Lower lobe of right lung (tissue), 2 donors: ENCODE measurements at regions not wholly inside any gene's neighbourhood (a gene's known extent, or its start where the extent isn't known, plus 50 kb on each side); places are given as distances from the start of the nearest gene placed in this dataset.

Experiments
- ATAC-seq, 2 donors: fragments of 200-7000 bp; cut with Tn5 transposase; one replicate each; pipeline ENCODE4 v1.9.1; 2020 to 2022; ENCODE audit warnings: mild to moderate bottlenecking in 2 of 2, moderate library complexity in 2 of 2
- DNase-seq: peaks from one replicate; pipeline ENCODE4 v3.0.0-alpha.2; 2020
- H3K27ac ChIP-seq: fragments of 200-600 bp; one replicate; pipeline ENCODE4 v1.8.0; 2022
- H3K27me3 ChIP-seq: fragments of 200-600 bp; one replicate; pipeline ENCODE4 v1.8.0; 2022; ENCODE audit warnings: low read depth
- H3K36me3 ChIP-seq: fragments of 200-600 bp; one replicate; pipeline ENCODE4 v1.8.0; 2022; ENCODE audit warnings: mild to moderate bottlenecking
- H3K4me1 ChIP-seq: fragments of 200-600 bp; one replicate; pipeline ENCODE4 v1.8.0; 2022
- H3K4me3 ChIP-seq: fragments of 200-600 bp; one replicate; pipeline ENCODE4 v1.8.0; 2022; ENCODE audit warnings: mild to moderate bottlenecking
- H3K9me3 ChIP-seq: fragments of 200-600 bp; one replicate; pipeline ENCODE4 v1.8.0; 2022
- intact Hi-C: fragments of 100-400 bp; cut with DNase I; formaldehyde crosslinking; loops from one replicate; pipeline ENCODE4 v1.11.0; 2022
- TF ChIP-seq, protein P1 (sequence below): fragments of 200-600 bp; IDR thresholded peaks from one replicate; pipeline ENCODE4 v1.8.0; 2022; ENCODE audit warnings: antibody characterized with exemption, mild to moderate bottlenecking
- donor health status: DM: no; HTN: yes; CAD: no; lungs with severe emphysema.

DNA sequence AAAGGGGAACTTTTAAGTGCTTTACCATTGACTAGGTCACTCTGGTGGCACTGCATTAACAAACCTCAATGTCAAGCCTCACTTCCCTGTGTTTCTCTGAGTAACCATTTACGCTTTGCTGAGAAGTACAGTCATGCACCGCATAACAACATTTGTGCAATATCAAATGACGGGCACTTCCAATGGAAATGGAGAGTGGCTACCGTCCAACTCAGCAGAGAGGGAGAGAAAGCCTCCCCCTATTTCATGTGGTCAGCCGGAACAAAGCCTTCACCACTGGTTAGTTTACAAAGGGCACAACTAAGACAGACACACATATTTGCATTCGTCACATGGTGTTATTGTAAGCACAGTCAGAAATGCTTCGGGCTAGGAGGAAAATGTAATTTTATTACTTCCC is 117.3 kb downstream of the RASSF10 start:
- no peaks in the 10 kb centered on the region for H3K9me3 ChIP-seq
- H3K4me3 ChIP-seq, result no peak overlapping the region
- no peaks in the 10 kb centered on the region for H3K36me3 ChIP-seq
- TF ChIP-seq, protein P1, sequence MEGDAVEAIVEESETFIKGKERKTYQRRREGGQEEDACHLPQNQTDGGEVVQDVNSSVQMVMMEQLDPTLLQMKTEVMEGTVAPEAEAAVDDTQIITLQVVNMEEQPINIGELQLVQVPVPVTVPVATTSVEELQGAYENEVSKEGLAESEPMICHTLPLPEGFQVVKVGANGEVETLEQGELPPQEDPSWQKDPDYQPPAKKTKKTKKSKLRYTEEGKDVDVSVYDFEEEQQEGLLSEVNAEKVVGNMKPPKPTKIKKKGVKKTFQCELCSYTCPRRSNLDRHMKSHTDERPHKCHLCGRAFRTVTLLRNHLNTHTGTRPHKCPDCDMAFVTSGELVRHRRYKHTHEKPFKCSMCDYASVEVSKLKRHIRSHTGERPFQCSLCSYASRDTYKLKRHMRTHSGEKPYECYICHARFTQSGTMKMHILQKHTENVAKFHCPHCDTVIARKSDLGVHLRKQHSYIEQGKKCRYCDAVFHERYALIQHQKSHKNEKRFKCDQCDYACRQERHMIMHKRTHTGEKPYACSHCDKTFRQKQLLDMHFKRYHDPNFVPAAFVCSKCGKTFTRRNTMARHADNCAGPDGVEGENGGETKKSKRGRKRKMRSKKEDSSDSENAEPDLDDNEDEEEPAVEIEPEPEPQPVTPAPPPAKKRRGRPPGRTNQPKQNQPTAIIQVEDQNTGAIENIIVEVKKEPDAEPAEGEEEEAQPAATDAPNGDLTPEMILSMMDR, result no peak
- H3K27ac ChIP-seq, result peak overlapping the region; percentile 49
- intact Hi-C loops, result no loop called here
- no peaks in the 10 kb centered on the region for H3K4me1 ChIP-seq
- H3K27me3 ChIP-seq, result no peaks in the 10 kb centered on the region
- ATAC-seq, result peak; percentile 67 to 85
- DNase-seq, result no peak

DNA sequence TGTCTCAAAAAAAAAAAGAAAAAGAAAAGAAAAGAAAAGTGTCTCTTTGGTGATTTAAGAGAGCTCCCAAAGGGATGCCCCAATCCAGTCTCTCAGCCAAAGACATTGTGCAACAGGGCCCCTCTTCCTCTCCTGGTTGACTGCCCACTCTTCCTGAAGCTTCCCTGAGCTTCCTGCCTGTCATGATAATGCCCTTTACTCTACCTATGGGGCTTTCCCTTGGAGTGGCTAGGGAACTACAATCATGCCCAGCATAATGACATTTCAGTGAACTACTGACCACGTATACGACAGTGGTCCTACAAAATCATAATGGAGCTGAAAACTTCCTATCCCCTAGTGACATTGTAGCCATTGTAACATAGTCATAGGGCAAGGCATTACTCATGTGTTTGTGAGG is 118.0 kb downstream of the RASSF10 start:
- ATAC-seq, result no peak
- Histone ChIP-seq H3K9me3 (no peaks in the 10 kb centered on the region), H3K27ac (no peak overlapping the region), H3K4me1 (no peaks in the 10 kb centered on the region), H3K27me3 (no peaks in the 10 kb centered on the region), H3K36me3 (no peaks in the 10 kb centered on the region), H3K4me3 (no peak overlapping the region)
- TF ChIP-seq, protein P1, result no peak
- intact Hi-C loops, result no loop called here
- DNase-seq, result no peak

DNA sequence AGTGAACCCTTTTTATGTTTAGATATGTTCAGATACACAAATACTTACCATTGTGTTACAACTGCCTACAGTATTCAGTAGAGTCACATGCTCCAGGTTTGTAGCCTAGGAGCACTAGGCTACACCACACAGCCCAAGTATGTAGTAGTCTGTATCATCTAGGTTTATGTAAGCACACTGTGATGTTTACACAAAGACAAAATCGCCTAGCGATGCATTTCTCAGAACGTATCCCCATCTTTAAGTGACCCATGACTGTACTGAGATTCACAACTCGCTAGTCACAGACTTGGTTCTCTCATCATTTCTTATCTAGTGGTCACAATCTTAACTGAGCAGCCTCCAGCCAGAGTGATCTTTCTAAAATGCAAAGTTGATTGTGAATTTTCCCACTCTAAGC is 119.2 kb downstream of the RASSF10 start:
- Histone ChIP-seq H3K27ac (no peak overlapping the region), H3K27me3 (no peaks in the 10 kb centered on the region), H3K4me1 (no peaks in the 10 kb centered on the region), H3K9me3 (no peaks in the 10 kb centered on the region), H3K36me3 (no peaks in the 10 kb centered on the region), H3K4me3 (no peak overlapping the region)
- TF ChIP-seq, protein P1, result no peak
- DNase-seq, result no peak
- intact Hi-C loops, result no loop called here
- ATAC-seq, result no peak

DNA sequence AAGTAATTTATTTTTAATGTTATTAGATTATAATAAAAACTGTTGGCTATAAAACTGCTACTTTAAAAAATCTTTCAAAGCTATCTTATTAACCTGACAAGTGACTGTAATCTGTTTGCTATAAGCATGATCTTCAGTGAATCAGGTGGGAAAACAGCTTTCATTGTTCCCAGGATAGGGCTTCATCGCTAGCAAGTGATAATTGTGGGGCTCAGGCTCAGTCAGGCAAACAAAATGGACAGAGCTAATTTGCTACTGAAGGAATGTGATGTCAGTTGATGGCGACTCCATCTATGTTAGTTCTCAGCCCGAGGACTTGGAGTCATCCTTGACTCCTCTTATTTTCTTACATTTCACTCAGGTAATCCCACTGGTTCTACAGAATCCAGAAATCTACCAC is 125.0 kb downstream of the RASSF10 start:
- ATAC-seq, result no peak
- no peak overlapping the region for H3K4me3 ChIP-seq
- intact Hi-C loops, result no loop called here
- no peaks in the 10 kb centered on the region for H3K36me3 ChIP-seq
- no peaks in the 10 kb centered on the region for H3K9me3 ChIP-seq
- H3K27me3 ChIP-seq, result no peaks in the 10 kb centered on the region
- no peak for DNase-seq
- TF ChIP-seq, protein P1, result no peak
- no peaks in the 10 kb centered on the region for H3K4me1 ChIP-seq
- H3K27ac ChIP-seq, result no peak overlapping the region

DNA sequence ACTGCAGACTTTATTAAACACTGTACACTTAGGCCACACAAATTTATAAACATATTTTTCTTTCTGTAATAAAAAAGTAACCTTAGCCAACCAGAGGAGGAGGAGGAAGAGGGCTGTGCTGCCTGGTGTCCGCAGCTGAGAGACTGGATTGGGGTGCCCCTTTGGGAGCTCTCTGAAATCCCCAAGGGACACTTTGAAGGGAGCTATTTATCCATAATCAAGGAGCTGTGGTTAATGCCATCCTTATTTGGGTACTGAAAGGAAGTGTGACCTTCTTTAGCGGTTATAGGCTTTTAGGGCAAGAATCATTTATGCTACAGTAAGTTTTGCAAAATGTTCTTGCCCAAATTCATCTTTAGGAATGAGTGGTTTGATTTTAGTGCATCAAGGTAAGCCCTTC is 125.8 kb downstream of the RASSF10 start:
- ATAC-seq, result no peak
- intact Hi-C loops, result no loop called here
- Histone ChIP-seq H3K4me3 (no peak overlapping the region), H3K27me3 (no peaks in the 10 kb centered on the region), H3K4me1 (peaks cover 2% of the 10 kb centered on the region), H3K27ac (no peak overlapping the region), H3K36me3 (no peaks in the 10 kb centered on the region), H3K9me3 (no peaks in the 10 kb centered on the region)
- TF ChIP-seq, protein P1, result no peak
- DNase-seq, result no peak
